ENCODE measurements at regions not wholly inside any gene's neighbourhood (a gene's known extent, or its start where the extent isn't known, plus 50 kb on each side); places are given as distances from the start of the nearest gene placed in this dataset.

- DNase-seq, result no peak
These were observed 522.6 kb downstream of the TDRD15 start for GRCh38 chr2:21646345-21646744.

- no peak for DNase-seq
These were observed 526.8 kb downstream of the TDRD15 start for GRCh38 chr2:21650569-21650968.

- DNase-seq, result no peak
These were observed 531.4 kb downstream of the TDRD15 start for GRCh38 chr2:21655136-21655535.

GRCh38 chr2:21656330-21657075 lies 532.7 kb downstream of the TDRD15 start:
- DNase-seq, result no peak

GRCh38 chr2:21657445-21657844 lies 533.7 kb downstream of the TDRD15 start:
- no peak for DNase-seq

GRCh38 chr2:21658269-21658668 lies 534.5 kb downstream of the TDRD15 start:
- no peak for DNase-seq

GRCh38 chr2:21658907-21659477 lies 535.2 kb downstream of the TDRD15 start:
- no peak for DNase-seq

- DNase-seq, result no peak
These were observed 540.3 kb downstream of the TDRD15 start for GRCh38 chr2:21664083-21664482.

GRCh38 chr2:21667638-21668037 lies 543.9 kb downstream of the TDRD15 start:
- DNase-seq, result no peak

GRCh38 chr2:21668078-21668710 lies 544.4 kb downstream of the TDRD15 start:
- DNase-seq, result no peak

GRCh38 chr2:21676041-21676440 lies 552.3 kb downstream of the TDRD15 start:
- no peak for DNase-seq

GRCh38 chr2:21676676-21677075 lies 552.9 kb downstream of the TDRD15 start:
- no peak for DNase-seq

GRCh38 chr2:21683838-21684237 lies 560.1 kb downstream of the TDRD15 start:
- DNase-seq, result no peak

- no peak for DNase-seq
These were observed 563.8 kb downstream of the TDRD15 start for GRCh38 chr2:21687589-21687988.

GRCh38 chr2:21690005-21690404 lies 566.2 kb downstream of the TDRD15 start:
- no peak for DNase-seq

GRCh38 chr2:21693081-21693480 lies 569.3 kb downstream of the TDRD15 start:
- DNase-seq, result no peak

GRCh38 chr2:21694079-21694878 lies 570.5 kb downstream of the TDRD15 start:
- no peak for DNase-seq

- no peak for DNase-seq
These were observed 573.1 kb downstream of the TDRD15 start for GRCh38 chr2:21696900-21697299.

GRCh38 chr2:21700644-21701043 lies 576.9 kb downstream of the TDRD15 start:
- DNase-seq, result no peak

GRCh38 chr2:21710031-21710430 lies 586.3 kb downstream of the TDRD15 start:
- no peak for DNase-seq

- DNase-seq, result no peak
These were observed 586.7 kb downstream of the TDRD15 start for GRCh38 chr2:21710496-21710895.

GRCh38 chr2:21715887-21716286 lies 592.1 kb downstream of the TDRD15 start:
- DNase-seq, result no peak

GRCh38 chr2:21727101-21727500 lies 603.3 kb downstream of the TDRD15 start:
- peak in 1 of 2 experiments; percentile 9 for DNase-seq

All from NCI-H524 (cell line).